ENCODE measurements at regions not wholly inside any gene's neighbourhood (a gene's known extent, or its start where the extent isn't known, plus 50 kb on each side); places are given as distances from the start of the nearest gene placed in this dataset.

GRCh38 chr1:69441496-69441895 lies 126.2 kb upstream of the LRRC7 start:
- Histone ChIP-seq H2BK120ac (ENCODE audit: insufficient read depth, low read length, poor library complexity) (no peak overlapping the region), H2AK5ac (ENCODE audit: low read length) (no peak overlapping the region), H2AFZ (ENCODE audit: insufficient read depth, low read length, poor library complexity) (no peak overlapping the region), H3K4me3 (ENCODE audit: low read depth, low read length) (no peak overlapping the region), H4K91ac (ENCODE audit: low read depth, low read length) (no peak overlapping the region), H3K18ac (ENCODE audit: low read length) (no peak overlapping the region), H3K27ac (ENCODE audit: low read depth, low read length) (no peak overlapping the region), H3K9me3 (ENCODE audit: insufficient read depth, low read depth, low read length) (no peaks in the 10 kb centered on the region), H3K36me3 (ENCODE audit: control insufficient read depth in 1 of 2, insufficient read depth in 2 of 2, low read length in 2 of 2) (no peaks in the 10 kb centered on the region), H3K4me1 (ENCODE audit: control insufficient read depth in 1 of 2, insufficient read depth in 2 of 2, low read length in 2 of 2) (no peaks in the 10 kb centered on the region), H2BK5ac (ENCODE audit: low read depth, low read length, poor library complexity) (no peak overlapping the region), H3K9ac (ENCODE audit: low read length) (no peak overlapping the region), H3K79me2 (ENCODE audit: control insufficient read depth, insufficient read depth, low read length, poor library complexity) (no peaks in the 10 kb centered on the region), H3K27me3 (ENCODE audit: insufficient read depth, low read length) (no peaks in the 10 kb centered on the region), H3K14ac (ENCODE audit: low read length) (no peak overlapping the region), H4K8ac (ENCODE audit: low read depth, low read length) (no peak overlapping the region), H4K12ac (ENCODE audit: low read depth, low read length) (no peak overlapping the region), H2BK12ac (ENCODE audit: low read length) (no peak overlapping the region), H3K79me1 (ENCODE audit: low read length) (no peaks in the 10 kb centered on the region), H3K23ac (ENCODE audit: low read length) (no peak overlapping the region), H3K4ac (ENCODE audit: low read depth, low read length) (no peak overlapping the region), H3K4me2 (ENCODE audit: low read length) (no peak overlapping the region)
- no peak for DNase-seq

DNA sequence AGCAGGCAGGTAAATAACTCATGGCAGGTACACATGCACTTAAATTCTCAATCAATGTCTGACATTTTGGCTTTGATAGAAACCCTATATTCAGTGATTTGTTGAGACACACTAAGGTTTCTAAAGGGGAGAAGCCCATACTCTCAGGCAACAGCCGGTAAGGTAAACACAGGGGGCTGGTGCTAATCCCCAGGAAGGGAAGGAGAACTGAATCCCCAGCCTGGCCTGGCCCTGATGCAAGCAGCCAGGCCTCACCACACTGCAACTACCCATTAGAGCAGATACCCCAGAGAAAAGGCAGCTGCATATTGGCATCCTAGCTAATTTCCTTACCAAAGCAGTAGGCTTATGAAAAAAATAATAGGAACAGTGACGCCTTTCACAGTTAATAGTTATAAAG lies 116.5 kb upstream of the LRRC7 start:
- no peak overlapping the region for H3K4ac ChIP-seq (ENCODE audit: low read depth, low read length)
- H3K4me2 ChIP-seq (ENCODE audit: low read length): no peak overlapping the region
- no peak overlapping the region for H4K91ac ChIP-seq (ENCODE audit: low read depth, low read length)
- H3K9me3 ChIP-seq (ENCODE audit: insufficient read depth, low read depth, low read length): peaks cover 2% of the 10 kb centered on the region
- H3K23ac ChIP-seq (ENCODE audit: low read length): no peak overlapping the region
- no CpG with 5 or more reads among the region's 2 CpGs for WGBS (ENCODE audit: extremely low coverage, insufficient coverage, insufficient read length)
- no peaks in the 10 kb centered on the region for H3K79me2 ChIP-seq (ENCODE audit: control insufficient read depth, insufficient read depth, low read length, poor library complexity)
- no peak for DNase-seq
- no peak overlapping the region for H4K8ac ChIP-seq (ENCODE audit: low read depth, low read length)
- H2AFZ ChIP-seq (ENCODE audit: insufficient read depth, low read length, poor library complexity): no peak overlapping the region
- H2AK5ac ChIP-seq (ENCODE audit: low read length): no peak overlapping the region
- no peak overlapping the region for H3K27ac ChIP-seq (ENCODE audit: low read depth, low read length)
- no peaks in the 10 kb centered on the region for H3K36me3 ChIP-seq (ENCODE audit: control insufficient read depth in 1 of 2, insufficient read depth in 2 of 2, low read length in 2 of 2)
- H3K9ac ChIP-seq (ENCODE audit: low read length): no peak overlapping the region
- H3K4me1 ChIP-seq (ENCODE audit: control insufficient read depth in 1 of 2, insufficient read depth in 2 of 2, low read length in 2 of 2): no peaks in the 10 kb centered on the region
- no peak overlapping the region for H4K12ac ChIP-seq (ENCODE audit: low read depth, low read length)
- no peaks in the 10 kb centered on the region for H3K27me3 ChIP-seq (ENCODE audit: insufficient read depth, low read length)
- H2BK5ac ChIP-seq (ENCODE audit: low read depth, low read length, poor library complexity): no peak overlapping the region
- no peak overlapping the region for H3K14ac ChIP-seq (ENCODE audit: low read length)
- no peak overlapping the region for H2BK12ac ChIP-seq (ENCODE audit: low read length)
- H2BK120ac ChIP-seq (ENCODE audit: insufficient read depth, low read length, poor library complexity): no peak overlapping the region
- no peak overlapping the region for H3K18ac ChIP-seq (ENCODE audit: low read length)
- no peaks in the 10 kb centered on the region for H3K79me1 ChIP-seq (ENCODE audit: low read length)
- H3K4me3 ChIP-seq (ENCODE audit: low read depth, low read length): no peak overlapping the region

- H3K27me3 ChIP-seq (ENCODE audit: insufficient read depth, low read length): no peaks in the 10 kb centered on the region
- no peak overlapping the region for H2AFZ ChIP-seq (ENCODE audit: insufficient read depth, low read length, poor library complexity)
- H3K4me1 ChIP-seq (ENCODE audit: control insufficient read depth in 1 of 2, insufficient read depth in 2 of 2, low read length in 2 of 2): no peaks in the 10 kb centered on the region
- H3K23ac ChIP-seq (ENCODE audit: low read length): no peak overlapping the region
- no peak overlapping the region for H3K18ac ChIP-seq (ENCODE audit: low read length)
- H2AK5ac ChIP-seq (ENCODE audit: low read length): no peak overlapping the region
- H4K91ac ChIP-seq (ENCODE audit: low read depth, low read length): no peak overlapping the region
- no peaks in the 10 kb centered on the region for H3K79me2 ChIP-seq (ENCODE audit: control insufficient read depth, insufficient read depth, low read length, poor library complexity)
- H3K4me3 ChIP-seq (ENCODE audit: low read depth, low read length): no peak overlapping the region
- WGBS (ENCODE audit: extremely low coverage, insufficient coverage, insufficient read length): no CpG with 5 or more reads among the region's 3 CpGs
- no peak overlapping the region for H3K14ac ChIP-seq (ENCODE audit: low read length)
- H4K12ac ChIP-seq (ENCODE audit: low read depth, low read length): no peak overlapping the region
- no peaks in the 10 kb centered on the region for H3K36me3 ChIP-seq (ENCODE audit: control insufficient read depth in 1 of 2, insufficient read depth in 2 of 2, low read length in 2 of 2)
- DNase-seq: no peak
- no peak overlapping the region for H2BK120ac ChIP-seq (ENCODE audit: insufficient read depth, low read length, poor library complexity)
- H3K9me3 ChIP-seq (ENCODE audit: insufficient read depth, low read depth, low read length): peaks cover 2% of the 10 kb centered on the region
- no peak overlapping the region for H3K4ac ChIP-seq (ENCODE audit: low read depth, low read length)
- no peak overlapping the region for H2BK5ac ChIP-seq (ENCODE audit: low read depth, low read length, poor library complexity)
- H3K9ac ChIP-seq (ENCODE audit: low read length): no peak overlapping the region
- no peak overlapping the region for H2BK12ac ChIP-seq (ENCODE audit: low read length)
- H3K27ac ChIP-seq (ENCODE audit: low read depth, low read length): no peak overlapping the region
- no peaks in the 10 kb centered on the region for H3K79me1 ChIP-seq (ENCODE audit: low read length)
- no peak overlapping the region for H4K8ac ChIP-seq (ENCODE audit: low read depth, low read length)
- no peak overlapping the region for H3K4me2 ChIP-seq (ENCODE audit: low read length)
Observed at GRCh38 chr1:69455718-69456117, 112.0 kb upstream of the LRRC7 start.

GRCh38 chr1:69459244-69459643 lies 108.5 kb upstream of the LRRC7 start:
- H3K9me3 ChIP-seq (ENCODE audit: insufficient read depth, low read depth, low read length): peaks cover 2% of the 10 kb centered on the region
- H3K14ac ChIP-seq (ENCODE audit: low read length): no peak overlapping the region
- H3K4me2 ChIP-seq (ENCODE audit: low read length): no peak overlapping the region
- H3K79me1 ChIP-seq (ENCODE audit: low read length): no peaks in the 10 kb centered on the region
- H2BK12ac ChIP-seq (ENCODE audit: low read length): no peak overlapping the region
- no peak overlapping the region for H4K91ac ChIP-seq (ENCODE audit: low read depth, low read length)
- no peak overlapping the region for H2AFZ ChIP-seq (ENCODE audit: insufficient read depth, low read length, poor library complexity)
- H2BK120ac ChIP-seq (ENCODE audit: insufficient read depth, low read length, poor library complexity): no peak overlapping the region
- H3K36me3 ChIP-seq (ENCODE audit: control insufficient read depth in 1 of 2, insufficient read depth in 2 of 2, low read length in 2 of 2): no peaks in the 10 kb centered on the region
- H3K9ac ChIP-seq (ENCODE audit: low read length): no peak overlapping the region
- no peak overlapping the region for H3K23ac ChIP-seq (ENCODE audit: low read length)
- no peak overlapping the region for H3K18ac ChIP-seq (ENCODE audit: low read length)
- H2AK5ac ChIP-seq (ENCODE audit: low read length): no peak overlapping the region
- peak overlapping the region; percentile 37 for H3K4me3 ChIP-seq (ENCODE audit: low read depth, low read length)
- no peaks in the 10 kb centered on the region for H3K27me3 ChIP-seq (ENCODE audit: insufficient read depth, low read length)
- no peak overlapping the region for H4K12ac ChIP-seq (ENCODE audit: low read depth, low read length)
- no peak overlapping the region for H4K8ac ChIP-seq (ENCODE audit: low read depth, low read length)
- H2BK5ac ChIP-seq (ENCODE audit: low read depth, low read length, poor library complexity): no peak overlapping the region
- H3K4me1 ChIP-seq (ENCODE audit: control insufficient read depth in 1 of 2, insufficient read depth in 2 of 2, low read length in 2 of 2): no peaks in the 10 kb centered on the region
- no peak for DNase-seq
- H3K4ac ChIP-seq (ENCODE audit: low read depth, low read length): no peak overlapping the region
- H3K27ac ChIP-seq (ENCODE audit: low read depth, low read length): no peak overlapping the region
- H3K79me2 ChIP-seq (ENCODE audit: control insufficient read depth, insufficient read depth, low read length, poor library complexity): no peaks in the 10 kb centered on the region

DNA sequence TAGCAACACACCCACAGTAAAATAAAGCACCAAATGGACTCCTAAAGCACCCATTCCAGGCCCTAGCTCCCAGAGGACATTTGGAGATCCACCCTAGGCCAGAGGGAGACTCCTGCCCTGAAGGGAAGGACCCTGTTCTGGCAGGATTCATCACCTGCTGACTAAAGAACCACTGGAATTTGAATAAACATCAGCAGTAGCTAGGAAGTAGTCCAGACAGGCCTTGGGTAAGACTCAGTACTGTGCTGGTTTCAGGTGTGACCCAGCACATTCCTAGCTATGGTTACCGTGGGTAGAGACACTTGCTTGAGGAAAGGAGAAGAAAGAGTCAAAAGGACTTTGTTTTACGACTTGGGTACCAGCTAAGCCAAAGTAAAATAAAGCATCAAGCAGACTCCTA lies 92.7 kb upstream of the LRRC7 start:
- H4K12ac ChIP-seq (ENCODE audit: low read depth, low read length): no peak overlapping the region
- no peak overlapping the region for H3K23ac ChIP-seq (ENCODE audit: low read length)
- no peaks in the 10 kb centered on the region for H3K36me3 ChIP-seq (ENCODE audit: control insufficient read depth in 1 of 2, insufficient read depth in 2 of 2, low read length in 2 of 2)
- no peak overlapping the region for H3K9ac ChIP-seq (ENCODE audit: low read length)
- WGBS (ENCODE audit: extremely low coverage, insufficient coverage, insufficient read length): no CpG with 5 or more reads among the region's 2 CpGs
- H3K9me3 ChIP-seq (ENCODE audit: insufficient read depth, low read depth, low read length): no peaks in the 10 kb centered on the region
- H2AK5ac ChIP-seq (ENCODE audit: low read length): no peak overlapping the region
- no peak overlapping the region for H3K14ac ChIP-seq (ENCODE audit: low read length)
- no peak overlapping the region for H3K27ac ChIP-seq (ENCODE audit: low read depth, low read length)
- H2AFZ ChIP-seq (ENCODE audit: insufficient read depth, low read length, poor library complexity): no peak overlapping the region
- DNase-seq: peak; percentile 33 to 41
- H3K18ac ChIP-seq (ENCODE audit: low read length): no peak overlapping the region
- no peaks in the 10 kb centered on the region for H3K27me3 ChIP-seq (ENCODE audit: insufficient read depth, low read length)
- no peak overlapping the region for H3K4ac ChIP-seq (ENCODE audit: low read depth, low read length)
- no peak overlapping the region for H2BK120ac ChIP-seq (ENCODE audit: insufficient read depth, low read length, poor library complexity)
- H4K8ac ChIP-seq (ENCODE audit: low read depth, low read length): no peak overlapping the region
- no peak overlapping the region for H3K4me3 ChIP-seq (ENCODE audit: low read depth, low read length)
- H3K4me1 ChIP-seq (ENCODE audit: control insufficient read depth in 1 of 2, insufficient read depth in 2 of 2, low read length in 2 of 2): peaks cover 2 to 7% of the 10 kb centered on the region in 2 experiments
- H4K91ac ChIP-seq (ENCODE audit: low read depth, low read length): no peak overlapping the region
- H2BK12ac ChIP-seq (ENCODE audit: low read length): no peak overlapping the region
- H3K79me2 ChIP-seq (ENCODE audit: control insufficient read depth, insufficient read depth, low read length, poor library complexity): peaks cover 2% of the 10 kb centered on the region
- H3K4me2 ChIP-seq (ENCODE audit: low read length): no peak overlapping the region
- no peak overlapping the region for H2BK5ac ChIP-seq (ENCODE audit: low read depth, low read length, poor library complexity)
- no peaks in the 10 kb centered on the region for H3K79me1 ChIP-seq (ENCODE audit: low read length)

Data from trophoblast cell (in vitro differentiated cells and primary cell).